GM19397 (cell line): ENCODE measurements at regions not wholly inside any gene's neighbourhood (a gene's known extent, or its start where the extent isn't known, plus 50 kb on each side); places are given as distances from the start of the nearest gene placed in this dataset.

Source experiments
- ATAC-seq: cut with Tn5 transposase; IDR thresholded peaks from one replicate; pipeline ENCODE4 v1.9.1; 2021; ENCODE audit warnings: mild to moderate bottlenecking, moderate library complexity; ENCODE audit not compliant: unreplicated experiment

DNA sequence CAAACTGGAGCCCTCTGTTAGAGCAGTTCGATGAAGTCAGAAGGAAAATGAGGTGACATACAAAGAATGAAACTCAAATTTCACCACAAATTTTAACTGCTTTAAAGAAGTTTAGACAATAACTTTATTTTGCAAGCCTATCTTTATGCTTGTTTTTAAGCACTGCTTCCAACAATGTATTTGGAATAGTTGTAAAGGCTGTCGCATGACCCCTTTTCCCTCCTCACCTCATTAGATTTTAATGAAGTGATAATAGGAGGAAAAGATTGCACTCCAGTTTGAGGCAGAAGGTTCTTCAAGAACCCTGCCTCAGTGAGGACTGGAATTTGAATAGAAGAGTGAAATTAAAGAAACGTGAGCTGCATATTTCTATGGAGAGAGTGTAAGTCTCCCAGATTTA is 386.1 kb upstream of the NR3C2 start:
- no peak for ATAC-seq

DNA sequence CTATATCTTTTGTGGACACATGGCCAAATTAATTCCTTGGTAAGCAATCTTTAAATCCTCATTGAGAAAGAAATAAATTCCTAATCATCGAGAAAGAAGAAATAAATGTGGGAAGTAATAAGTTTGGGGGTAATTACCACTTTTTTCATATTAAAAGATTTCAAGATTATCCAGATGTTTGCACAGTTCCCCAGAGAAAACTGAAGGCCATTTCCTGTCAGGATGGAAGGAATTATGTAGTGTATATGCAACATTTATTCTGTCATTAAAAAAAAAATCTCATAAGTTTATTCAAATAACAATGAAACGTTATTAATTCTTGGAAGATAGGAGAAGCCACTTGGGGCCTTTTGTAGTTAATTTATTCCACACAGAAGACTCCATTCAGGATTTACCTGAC is 385.6 kb upstream of the NR3C2 start:
- no peak for ATAC-seq

DNA sequence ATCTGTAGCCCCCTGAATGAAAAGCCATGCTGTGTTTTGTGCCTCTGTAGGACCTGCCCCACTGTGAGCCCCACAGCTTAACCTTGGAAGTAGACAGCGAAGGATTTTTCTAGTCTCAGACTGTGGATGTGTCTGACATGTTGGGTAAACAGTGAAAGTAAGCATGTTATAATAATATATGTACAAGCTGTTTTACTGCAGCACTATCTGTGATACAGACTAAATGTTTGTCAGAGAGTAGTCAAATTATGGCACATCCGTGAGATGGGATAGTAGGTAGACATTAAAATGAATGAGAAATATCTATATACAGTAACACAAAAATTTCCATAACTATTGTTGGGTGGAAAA is 381.2 kb upstream of the NR3C2 start:
- no peak for ATAC-seq

DNA sequence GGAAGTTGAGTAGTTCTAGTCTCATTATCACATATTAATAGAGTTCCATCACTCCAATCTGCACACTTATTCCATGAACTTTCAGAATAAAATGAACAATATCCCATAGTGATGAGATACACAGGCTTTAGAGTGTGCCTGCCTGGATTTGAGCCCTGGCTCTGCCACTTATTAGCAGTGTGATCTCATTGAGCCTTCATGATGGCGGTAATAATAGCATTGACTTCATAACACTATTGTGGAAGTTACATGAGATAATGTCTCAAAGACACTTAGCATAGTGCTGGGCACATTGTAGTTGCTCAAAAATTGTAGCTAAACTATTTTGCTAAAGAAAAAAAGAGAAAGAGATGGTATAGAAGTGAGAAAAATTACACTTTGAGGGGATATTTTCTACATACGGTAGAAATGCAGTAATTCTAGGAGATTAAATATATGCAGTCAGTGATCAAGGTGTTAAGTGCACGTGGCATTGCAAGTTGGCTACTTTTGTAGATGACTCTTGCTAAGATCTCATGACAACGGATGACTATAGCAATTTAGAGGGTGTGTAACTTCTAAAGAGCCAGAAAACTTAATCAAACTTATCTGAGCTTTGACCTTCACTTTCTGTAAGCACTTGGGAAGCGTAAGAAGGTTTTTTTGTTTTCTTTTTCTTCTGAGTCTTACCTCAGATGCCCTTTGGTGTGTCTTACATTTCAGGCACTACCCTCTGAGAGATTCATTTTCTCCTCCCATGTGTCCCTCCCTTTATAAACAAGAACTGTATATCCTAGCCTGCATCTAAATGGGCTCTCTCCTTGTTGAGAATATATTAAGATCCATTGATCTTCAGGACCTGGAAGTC is 380.6 kb upstream of the NR3C2 start:
- ATAC-seq: no peak

DNA sequence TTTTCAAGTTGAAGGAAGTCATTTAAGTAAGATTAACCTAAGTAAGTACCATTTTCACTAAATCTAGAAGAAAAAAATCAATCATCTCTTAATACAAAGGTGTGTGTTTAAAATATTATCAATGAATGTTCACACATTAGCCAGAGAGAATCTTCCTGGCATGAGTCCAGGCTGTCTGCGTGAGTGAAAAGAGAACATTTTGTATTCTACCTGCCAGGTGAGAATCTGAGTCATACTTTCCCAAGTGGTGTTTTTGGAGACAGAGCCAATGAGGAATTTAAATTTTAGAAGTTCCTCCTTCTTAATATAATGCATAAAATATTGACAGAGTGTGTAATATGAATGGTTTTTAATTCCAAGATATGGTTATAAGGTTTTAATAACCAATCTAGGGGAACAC is 371.8 kb upstream of the NR3C2 start:
- no peak for ATAC-seq

DNA sequence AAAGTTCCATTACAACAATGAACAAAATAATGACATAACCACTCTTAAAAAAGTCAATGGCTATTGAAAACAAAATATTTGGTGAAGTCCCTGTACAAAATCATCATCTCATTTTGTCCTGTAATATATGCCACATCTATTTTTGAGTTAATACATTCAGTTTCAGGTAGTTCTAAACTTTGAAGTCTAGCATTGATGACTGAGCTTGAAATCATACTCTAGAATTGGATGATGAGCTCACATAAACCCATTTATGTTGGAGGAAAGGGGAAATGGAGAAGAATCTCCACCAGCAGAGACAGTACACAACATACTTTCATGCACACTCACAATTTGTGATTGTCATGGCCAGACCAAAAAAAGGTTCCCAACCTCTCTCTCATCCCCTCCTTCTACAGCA is 371.1 kb upstream of the NR3C2 start:
- no peak for ATAC-seq

DNA sequence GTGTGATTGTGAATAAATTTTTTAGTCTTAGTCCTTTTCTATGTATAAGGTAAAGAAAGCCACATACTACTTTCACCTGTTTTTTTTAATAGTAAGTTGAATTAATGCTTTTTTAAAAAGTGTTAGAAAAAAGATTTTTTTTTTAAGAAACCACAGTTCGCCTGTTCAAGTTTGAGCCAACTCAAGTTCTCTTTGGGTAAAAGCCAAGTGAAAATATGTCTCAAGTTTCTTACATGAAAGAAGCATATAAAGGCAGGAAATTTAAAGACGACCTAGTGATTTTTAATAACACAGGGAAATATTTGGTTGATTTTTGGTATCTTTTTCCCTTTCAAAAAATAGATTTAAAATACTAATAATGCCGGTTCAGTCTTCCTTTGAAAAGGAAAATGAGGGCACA is 369.9 kb upstream of the NR3C2 start:
- no peak for ATAC-seq

DNA sequence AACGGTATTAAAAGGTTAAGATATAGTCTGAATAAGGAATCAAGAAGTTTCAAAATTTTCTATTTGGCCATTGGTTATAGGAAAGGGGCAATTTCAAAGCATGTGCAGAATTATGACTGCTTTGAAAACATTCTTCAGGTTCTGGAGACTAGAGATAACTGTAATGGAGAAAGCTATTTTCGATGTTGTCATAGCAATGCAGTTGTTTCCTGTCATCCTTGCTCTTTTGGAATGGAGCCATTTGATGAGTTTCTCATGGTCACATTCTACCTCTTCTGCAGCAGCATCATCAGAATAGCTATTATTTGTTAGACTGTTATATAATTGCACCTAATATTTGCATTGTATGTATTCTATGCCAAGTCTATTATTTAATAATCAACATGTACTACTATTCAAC is 368.2 kb upstream of the NR3C2 start:
- no peak for ATAC-seq

DNA sequence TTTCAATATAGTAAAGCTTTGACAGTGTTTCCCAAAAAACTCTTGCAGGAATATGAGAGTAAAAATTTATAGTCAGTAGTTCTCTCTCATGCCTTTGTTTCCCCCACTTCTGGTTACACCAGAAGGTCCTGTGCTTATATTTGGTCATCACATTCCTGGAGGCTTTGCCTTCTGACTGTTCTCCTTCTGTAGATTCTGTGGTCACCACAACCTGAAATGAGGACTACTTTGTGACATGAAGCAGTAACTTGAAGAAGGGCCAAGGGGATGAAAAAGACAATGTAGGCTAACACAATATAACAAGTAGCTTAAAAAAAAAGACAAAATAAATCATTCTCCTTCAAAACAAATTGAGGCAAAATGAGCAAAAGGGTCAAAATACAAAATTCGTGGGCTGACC is 366.2 kb upstream of the NR3C2 start:
- no peak for ATAC-seq

DNA sequence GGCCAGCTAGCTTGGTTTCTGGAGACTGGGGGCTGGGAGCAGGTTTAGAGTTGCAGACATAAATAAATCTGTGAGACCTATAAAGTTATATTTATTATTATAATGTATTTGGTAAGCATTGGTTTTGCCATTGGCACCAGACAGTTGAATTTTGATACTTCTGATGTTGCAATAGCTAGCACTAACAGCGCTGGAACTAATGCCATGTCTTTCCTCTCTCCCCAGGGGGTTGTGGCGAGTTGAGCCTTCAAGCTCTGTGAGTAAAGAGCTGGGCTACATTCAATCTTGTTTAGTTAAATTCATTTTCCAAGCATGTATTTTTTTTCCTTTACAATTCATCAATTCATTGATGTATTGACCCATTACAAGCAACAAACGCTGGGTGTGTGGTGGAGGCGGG is 358.7 kb upstream of the NR3C2 start:
- ATAC-seq: no peak

DNA sequence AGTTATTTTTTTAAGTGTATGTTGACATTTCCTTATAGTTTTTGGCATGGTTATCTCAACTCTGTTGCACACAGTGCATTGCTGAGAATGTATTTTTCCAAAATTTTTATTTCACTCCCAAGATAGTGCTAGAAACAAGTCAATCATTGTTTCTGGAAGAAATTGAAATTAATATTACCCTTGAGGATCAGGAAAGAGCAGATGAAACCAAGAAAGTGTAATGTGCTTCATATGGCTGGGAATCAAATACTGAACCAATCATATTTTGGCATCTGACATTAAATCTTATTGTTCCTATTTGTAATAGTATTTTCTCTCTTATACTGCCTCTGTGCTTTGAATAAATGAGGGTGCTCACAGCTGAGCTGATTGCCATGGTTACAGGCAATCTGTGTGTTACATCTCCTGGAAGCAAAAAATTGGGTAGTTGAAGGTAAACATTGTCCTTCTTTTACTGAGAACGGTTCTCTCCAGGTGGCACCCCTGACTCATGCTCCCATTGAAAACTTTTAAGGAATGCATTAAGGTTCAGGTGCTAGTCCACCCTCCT is 358.2 kb upstream of the NR3C2 start:
- no peak for ATAC-seq

DNA sequence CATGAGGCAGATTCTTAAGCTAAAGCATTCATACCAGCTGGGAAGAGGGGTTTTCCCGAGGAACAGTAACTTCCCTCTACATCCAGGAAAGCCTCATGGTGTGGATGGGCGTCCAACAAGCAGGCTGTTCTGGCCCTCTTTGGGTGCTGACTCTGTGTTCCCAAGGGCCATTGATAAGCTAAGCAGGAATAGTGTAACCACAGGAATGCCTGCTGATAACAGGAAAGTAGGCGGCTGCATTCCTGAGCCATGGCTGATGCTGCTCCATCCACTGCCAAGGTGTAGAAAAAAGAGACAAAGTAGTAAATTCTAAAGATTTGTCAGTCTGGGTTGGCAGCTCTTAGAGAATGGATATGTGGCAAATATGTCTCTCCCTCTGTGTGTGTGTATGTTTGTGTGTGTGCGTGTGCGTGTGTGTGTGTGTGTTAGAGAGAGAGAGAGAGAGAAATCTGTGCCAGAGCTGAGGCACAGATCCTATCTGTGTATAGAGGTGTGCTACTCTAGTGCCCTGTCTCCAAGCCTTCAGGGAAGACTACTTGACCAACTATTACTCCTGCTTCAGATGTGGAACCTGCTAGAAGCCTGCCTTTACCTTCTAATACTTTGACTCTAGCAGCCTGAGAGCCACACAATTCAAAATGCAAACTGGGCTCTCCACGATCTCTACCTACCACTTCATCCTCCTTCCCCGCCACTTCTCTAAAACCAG is 353.1 kb upstream of the NR3C2 start:
- ATAC-seq: no peak

DNA sequence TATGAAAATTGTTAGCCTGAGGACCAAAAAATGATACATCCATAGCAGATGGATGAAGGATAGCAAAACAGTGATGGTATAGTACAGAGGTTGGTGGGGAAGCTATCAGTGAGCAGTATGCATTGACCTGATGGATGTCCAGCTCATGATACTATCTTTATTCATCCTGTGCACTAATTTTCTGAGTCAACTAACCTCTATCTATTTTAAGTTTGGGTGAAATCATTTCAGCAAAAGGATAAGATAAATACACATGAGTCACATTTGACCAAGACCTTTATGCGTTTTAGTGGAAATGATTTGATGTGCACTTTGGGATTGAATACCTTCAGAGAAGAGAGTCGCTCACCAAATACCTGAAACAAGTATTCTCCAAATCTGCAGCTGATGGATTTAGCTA is 351.0 kb upstream of the NR3C2 start:
- ATAC-seq: no peak

DNA sequence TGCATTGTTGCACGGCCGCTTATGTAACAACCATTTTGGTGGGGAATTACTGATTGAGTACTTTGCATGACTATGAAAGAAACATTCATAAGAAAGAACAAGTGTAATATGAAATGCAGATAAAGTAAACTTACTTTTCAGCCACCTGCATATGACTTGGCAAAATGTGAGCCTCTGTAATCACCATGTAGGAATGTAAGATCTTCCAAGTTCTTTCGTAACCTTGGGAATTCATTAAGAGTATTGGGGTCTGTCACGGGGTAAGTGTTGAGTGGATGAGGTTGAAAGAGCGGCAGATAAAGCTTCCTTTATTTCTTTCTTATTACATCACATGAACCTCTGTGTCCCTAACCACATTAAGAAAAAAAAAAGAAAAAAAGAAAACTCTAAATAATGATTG is 348.5 kb upstream of the NR3C2 start:
- ATAC-seq: no peak

DNA sequence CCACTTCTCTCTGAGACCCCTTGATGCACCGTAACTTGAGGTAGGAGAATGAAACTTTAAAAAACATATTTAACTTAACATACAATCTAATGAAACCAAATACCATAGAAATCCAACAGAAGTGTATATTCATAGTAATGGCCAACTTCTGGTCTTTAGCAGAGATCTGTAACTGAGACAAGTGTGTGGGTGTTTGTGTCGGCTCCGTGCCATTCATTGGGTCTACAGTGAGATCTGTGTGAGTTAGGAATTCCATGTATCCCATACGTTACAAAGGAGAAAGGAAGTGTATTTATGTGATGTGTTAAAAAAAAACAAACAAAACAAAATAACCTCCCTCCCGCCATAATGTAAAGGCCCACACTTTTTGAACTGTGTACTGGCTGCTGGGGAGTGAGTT is 348.0 kb upstream of the NR3C2 start:
- ATAC-seq: no peak

DNA sequence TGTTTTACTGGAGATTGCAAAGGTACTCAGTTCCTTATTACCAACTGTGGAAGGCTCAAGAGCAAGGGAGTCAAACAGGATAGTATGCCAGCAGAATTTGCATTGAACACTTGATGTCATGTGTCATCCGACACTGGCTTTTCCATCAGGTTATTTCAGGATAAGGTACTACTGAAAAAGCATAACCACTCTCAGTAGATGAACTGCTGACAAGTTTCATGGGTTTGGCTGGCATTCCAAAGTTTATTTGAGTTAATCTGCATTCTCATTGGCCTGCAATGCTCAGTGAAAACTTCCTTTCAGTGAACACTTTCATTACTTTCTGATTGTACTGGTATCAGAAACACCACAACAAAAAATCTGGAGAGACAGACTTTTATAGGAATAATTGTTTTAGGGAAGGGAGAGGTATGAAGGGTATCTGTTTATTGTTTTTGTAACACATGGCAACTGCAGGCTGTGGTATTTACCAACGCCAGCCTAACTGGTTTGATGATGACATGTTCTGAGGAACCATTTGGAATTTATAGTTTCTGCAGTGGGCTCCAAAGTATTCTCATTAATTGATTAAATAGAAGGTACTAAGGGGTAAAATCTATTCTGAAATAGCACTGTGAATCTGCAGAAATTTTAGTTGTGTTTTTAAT is 345.7 kb upstream of the NR3C2 start:
- ATAC-seq: no peak

DNA sequence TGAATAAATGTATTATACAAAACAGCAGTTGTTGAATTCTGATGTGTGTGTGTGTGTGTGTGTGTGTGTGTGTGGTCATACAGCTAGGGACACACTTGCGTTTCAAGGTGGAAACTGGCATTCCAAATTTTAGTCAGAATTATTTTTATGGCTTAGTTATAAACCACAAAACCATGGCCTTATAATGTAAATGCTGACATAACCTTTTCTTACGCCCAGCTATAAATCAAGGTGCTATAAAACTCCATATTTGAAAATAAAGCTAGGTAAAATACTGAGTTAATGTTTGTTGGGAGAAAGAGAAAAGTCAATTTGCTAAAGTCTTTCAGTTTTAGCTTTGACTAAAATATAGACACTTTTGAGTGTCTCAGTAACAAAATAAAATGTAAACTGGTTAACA is 345.1 kb upstream of the NR3C2 start:
- no peak for ATAC-seq

DNA sequence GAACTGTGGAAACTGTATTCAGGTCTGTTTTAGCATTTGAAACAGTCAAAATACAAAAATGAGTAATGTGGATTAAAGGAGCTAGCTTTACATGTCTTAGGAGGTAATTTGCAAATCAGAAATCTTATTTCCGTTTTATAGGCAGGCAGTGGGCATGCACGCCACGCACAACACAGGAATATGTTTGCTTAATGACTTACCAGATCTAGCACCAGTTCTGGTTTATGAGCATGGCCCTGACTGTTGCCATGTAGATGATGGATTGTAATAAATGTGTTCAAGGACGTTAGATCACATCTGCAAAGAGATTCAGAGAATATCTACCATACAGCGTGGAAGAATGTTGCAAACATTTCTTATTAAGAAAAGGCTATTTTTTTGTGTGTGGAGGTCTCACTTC is 344.5 kb upstream of the NR3C2 start:
- ATAC-seq: no peak

DNA sequence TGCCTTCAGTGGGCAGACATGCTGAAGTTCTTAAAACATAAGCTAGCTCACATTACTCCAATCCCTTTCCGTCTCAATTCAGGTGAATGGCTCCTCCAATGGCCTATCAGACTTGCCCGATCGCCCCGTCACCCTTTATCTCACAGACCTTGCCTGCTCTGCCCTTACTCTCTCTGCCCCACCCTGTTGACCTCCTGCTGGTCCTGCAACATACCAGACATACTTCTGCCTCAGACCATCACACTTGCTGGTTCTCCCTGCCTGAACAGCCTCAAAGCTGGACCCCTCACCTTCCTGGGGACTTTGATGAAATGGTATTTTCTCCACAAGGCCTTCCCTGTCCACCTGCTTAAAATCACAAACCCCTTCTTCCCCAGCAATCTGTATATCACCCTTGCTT is 340.1 kb upstream of the NR3C2 start:
- ATAC-seq: no peak

DNA sequence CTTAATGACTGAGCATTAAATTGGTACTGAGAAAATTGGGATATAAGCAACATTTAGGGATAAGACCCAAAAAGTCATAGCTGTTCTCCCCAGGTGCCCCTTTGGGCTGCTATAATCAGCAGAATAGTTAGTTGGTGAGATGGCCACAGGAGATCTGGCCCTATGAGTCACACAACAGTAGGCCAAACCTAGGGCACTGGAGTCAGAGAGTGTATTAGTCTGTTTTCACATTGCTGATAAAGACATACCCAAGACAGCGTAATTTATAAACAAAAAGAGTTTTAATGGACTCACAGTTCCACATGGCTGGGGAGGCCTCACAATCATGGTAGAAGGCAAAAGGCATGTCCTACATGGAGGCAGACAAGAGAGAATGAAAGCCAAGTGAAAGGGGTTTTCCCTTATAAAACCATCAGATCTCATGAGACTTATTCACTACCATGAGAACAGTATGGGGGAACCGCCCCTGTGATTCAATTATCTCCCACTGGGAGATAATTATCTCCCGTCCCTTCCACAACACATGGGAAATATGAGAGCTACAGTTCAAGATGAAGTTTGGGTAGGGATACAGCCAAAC is 338.3 kb upstream of the NR3C2 start:
- no peak for ATAC-seq

DNA sequence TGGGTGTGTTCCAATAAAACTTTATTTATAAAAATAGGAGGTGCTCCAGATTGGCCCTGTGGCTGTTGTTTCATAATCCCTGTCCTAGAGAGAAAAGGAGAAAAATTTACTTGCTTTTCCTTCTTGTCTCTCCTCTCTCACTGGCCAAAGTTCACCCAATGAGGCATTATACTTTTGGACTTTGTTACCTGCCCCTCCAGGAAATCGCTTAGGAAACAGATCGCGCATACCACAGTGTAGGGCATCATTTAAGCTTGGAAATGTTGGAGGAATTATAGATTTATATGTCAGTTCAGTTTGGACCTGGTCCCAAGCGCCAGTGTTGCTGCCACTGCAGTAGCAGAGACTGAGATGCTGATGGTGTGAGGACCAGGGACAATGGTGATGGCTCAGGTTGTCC is 337.6 kb upstream of the NR3C2 start:
- no peak for ATAC-seq
